A673 (cell line): ENCODE measurements at regions not wholly inside any gene's neighbourhood (a gene's known extent, or its start where the extent isn't known, plus 50 kb on each side); places are given as distances from the start of the nearest gene placed in this dataset.

Source experiments
- CTCF ChIP-seq: fragments of 300-800, 200-600 bp; sonication (generic); conservative IDR thresholded peaks from 2 replicates; pipeline ENCODE4 v1.5.1; 2017; ENCODE audit warnings: low read depth, mild to moderate bottlenecking, antibody characterized with exemption, low read length, moderate library complexity, mixed read lengths
- EZH2 ChIP-seq: fragments of 200-600 bp; sonication (generic); IDR thresholded peaks from 2 replicates; pipeline ENCODE4 v1.6.1; 2017; ENCODE audit warnings: borderline replicate concordance, low read depth, mild to moderate bottlenecking, mixed read lengths, antibody characterized with exemption, low read length; ENCODE audit not compliant: poor library complexity, severe bottlenecking

- no peak for TF ChIP-seq CTCF
- TF ChIP-seq EZH2: no peak
These were observed 250.0 kb downstream of the HRH4 start for GRCh38 chr18:24710474-24710873.
